ENCODE measurements at regions not wholly inside any gene's neighbourhood (a gene's known extent, or its start where the extent isn't known, plus 50 kb on each side); places are given as distances from the start of the nearest gene placed in this dataset.
A peak's percentile ranks its signal among the peaks of the same experiment; 100 is the strongest.
"Not testable (repeated sequence)": the region's sequence is repeated elsewhere in the genome, so short reads cannot be mapped to it uniquely, and the experiment has no call there.

DNA sequence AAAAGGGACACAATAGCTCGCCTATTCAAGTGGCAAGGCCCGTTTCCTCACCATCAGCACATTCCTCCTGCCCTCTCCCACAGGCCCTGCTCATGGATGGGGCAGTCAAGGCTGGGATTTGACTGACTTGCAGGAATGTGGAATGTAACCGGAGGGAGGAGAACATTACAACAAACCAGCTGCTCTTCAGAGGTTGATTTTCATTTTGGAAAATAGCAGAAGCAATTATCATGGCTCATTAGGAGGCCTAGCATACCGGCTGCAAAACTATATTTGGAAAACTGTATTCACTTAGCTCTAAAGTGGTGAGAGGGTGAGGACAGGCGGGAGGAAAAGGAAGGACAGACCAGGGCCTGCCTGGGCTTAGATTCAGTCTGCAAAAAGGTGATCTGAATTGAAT lies 283.7 kb downstream of the CD83 start:
- DNase-seq = no peak

DNA sequence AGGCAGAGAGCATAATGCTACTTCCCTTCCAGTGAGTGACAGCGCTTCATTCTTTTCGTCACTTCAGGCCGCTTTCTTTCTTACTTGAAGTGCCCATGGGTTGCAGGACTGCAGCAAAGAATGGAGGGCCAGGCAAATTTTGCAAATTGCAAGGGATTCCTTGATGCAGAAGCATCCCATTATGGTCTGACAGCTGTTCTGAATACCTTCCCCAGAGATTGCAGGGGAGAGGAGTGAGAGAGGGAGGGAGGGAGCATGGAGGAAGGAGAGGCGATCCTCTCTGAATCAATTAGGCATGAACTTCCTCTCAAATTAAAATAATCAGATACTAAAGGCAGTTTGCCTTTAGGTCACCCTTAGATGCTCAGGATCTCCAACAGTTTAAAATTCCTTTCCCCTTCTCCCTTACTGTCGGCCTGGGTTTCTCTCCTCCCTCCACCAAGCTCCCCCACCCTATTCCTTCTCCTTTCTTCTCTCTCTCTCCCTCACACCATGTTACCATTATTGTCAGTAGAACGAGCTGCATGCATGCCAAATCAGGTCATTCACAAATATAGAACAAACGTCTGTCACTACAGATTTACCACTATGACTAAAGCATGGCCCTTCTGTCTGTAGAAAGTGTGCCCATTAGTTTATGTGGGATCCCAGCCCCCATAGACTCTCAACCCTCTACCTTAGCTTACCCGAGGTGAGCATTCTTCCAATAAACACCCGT lies 289.2 kb downstream of the CD83 start:
- DNase-seq = no peak

DNA sequence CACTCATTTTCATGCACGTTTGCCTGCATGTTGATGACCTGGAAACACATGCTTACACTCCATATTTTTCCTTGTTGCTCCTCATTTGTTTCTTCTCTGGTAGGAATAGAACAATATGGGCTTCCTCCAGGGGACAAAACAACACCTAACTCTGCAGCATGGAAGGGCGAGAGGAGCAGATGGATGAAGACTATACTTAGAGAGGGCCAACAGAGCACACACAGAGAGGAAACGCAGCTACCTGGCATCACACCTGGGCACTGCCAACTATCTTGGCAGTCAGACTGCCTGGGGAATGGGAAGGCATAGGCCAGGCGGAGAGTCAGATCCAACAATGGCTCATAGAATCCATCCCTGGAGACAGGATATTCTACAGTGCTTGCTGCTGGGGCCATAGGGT lies 290.9 kb downstream of the CD83 start:
- no peak for DNase-seq

DNA sequence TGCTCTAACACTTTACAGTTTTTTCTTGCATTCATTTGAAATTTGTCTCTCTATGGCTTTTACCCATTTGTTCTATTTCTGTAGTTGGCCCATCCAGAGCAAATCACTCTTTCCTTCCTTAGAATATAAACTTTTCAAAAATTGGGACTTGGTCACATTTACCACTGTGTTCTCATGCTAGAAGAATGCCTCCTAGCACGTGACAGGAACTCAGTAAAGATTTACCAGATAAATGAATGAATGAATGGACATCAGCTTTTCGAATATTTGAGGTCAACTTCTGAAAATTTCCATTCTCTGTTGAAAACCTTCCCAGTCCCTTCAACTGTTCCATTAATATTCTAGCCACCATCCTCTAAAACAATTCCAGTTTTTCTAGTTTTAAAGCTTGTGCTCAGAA lies 294.5 kb downstream of the CD83 start:
- DNase-seq = no peak

DNA sequence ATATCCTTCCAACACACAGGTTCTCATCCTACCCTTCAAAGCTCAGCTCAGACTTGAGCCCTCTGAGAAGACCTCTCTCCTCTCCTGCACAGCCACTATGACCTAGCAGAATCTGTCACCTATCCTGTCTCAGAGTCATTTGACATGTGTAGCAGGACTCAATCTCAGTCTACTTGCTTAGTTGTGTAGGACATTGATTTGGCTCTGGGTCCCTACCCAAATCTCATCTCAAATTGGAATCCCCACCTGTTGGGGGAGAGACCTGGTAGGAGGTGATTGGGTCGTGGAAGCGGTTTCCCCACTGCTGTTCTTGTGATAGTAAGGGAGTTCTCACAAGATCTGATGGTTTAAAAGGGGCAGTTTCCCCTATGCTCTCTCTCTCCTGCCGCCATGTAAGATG lies 297.9 kb downstream of the CD83 start:
- DNase-seq = no peak

DNA sequence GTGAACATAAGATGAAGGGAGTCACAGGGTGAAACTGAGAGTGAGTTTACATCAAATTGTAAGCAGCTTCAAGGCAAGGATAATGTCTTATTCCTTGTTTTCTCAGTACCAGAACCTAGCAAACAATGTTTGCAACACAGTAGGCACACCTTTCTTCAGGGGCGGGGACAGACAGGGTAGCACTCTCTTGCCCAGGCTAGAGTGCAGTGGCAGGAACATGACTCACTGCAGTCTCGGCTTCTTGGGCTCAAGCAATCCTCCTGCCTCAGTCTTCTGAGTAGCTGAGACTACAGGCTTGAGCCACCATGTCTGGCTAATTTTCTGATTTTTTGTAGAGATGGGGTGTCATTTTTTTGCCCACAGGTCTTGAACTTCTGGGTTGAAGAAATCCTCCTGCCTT lies 299.8 kb downstream of the CD83 start:
- DNase-seq = no peak

DNA sequence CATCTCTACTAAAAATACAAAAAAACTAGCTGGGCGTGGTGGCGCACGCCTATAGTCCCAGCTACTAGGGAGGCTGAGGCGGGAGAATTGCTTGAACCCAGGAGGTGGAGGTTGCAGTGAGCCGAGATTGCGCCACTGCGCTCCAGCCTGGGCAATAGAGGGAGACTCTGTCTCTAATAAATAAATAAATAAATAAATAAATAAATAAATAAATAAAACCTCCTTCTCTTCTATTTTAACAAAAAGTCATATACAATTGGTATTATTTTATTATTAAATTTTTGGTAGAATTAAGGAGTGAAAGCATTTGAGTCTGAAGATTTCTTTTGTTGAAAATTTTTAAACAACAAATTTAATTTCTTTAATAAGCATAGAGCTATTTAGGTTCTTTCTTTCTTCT lies 301.7 kb downstream of the CD83 start:
- not testable (repeated sequence) for DNase-seq

DNA sequence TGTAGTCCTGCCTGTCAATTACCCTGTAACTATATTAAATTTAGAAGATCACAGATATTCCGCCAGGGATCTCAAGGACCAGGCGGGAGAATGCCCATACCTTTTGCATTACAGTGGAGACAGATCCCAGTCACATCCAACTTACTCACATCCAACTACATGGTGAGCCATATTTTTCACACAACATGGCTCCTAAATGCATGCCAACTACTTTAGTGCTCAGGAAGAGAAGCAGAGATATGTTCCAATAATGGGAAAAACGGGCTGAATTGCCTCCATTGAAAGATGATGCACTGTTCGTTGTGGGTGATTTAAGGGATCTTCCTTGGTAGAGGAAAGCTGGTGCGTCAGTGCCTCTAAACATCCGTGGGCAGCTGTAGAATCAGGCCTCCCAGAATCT lies 304.5 kb downstream of the CD83 start:
- DNase-seq = no peak

DNA sequence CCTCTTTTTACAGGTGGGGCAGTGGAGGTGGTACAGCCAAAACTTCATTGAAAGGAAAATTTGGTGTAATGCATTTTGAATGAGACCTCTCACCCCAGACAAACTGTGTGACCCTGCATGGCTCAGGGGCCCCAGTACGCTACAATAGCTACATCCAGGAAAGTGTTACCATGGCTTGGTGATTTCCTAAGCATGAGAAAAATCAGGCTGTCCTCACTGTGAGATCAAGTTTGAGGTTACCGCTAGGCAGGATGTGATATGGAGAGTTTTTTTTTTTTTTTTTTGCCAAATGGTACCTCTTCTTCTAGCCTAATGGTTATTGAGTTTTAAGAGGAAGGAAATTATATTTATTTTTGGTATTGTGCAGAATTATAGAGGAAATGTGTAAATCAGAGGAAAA lies 305.3 kb downstream of the CD83 start:
- DNase-seq = no peak

DNA sequence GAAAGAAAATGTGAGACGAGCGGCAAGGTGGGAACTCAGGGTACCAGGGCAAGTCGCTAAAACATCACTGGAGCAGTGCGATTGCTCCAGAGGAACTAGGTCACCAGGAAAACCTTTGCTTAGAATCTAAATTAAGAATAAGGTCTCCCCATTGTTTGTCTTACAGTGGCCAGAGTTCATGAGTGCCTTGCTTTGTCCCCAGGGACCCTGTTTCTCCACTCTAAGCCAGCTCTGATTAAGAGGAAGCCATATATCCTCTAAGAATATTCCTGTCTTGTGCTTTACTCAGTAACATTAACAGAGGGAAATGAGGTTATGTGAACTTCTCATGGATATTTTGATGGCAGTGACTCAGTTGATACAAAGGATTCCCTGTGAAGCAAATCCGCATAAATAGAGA lies 305.8 kb downstream of the CD83 start:
- no peak for DNase-seq

DNA sequence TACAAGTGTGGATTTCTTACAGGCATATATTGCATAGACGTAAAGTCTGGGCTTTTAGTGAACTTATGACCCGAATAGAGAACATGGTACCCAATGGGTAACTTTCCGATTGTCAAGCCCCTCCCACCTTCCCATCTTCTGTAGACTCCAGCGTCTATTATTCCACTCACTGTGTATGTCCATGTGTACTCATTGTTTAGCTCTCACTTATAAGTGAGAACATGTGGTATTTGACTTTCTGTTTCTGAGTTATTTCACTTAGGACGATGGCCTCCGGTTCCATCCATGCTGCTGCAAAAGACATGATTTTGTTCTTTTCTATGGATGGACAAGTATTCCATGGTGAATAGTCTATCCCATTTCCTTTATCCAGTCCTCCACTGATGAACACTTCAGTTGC lies 306.4 kb downstream of the CD83 start:
- DNase-seq = no peak

DNA sequence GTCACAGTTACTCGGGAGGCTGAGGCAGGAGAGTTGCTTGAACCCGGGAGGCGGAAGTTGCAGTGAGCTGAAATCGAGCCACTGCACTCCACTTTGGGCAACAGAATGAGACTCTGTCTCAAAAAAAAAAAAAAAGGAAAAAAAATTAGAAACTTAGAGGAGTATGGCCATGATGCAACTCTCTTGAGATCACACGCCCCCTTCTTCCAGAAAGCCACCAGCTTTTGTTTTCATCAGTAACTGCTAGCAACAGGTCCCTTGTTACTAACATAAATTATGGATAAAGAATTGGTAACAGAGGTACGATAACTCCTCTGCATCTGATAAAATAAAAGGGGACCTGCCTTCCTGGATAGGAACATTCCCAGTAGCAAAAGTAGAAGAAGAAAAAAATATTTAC lies 308.2 kb downstream of the CD83 start:
- no peak for DNase-seq

DNA sequence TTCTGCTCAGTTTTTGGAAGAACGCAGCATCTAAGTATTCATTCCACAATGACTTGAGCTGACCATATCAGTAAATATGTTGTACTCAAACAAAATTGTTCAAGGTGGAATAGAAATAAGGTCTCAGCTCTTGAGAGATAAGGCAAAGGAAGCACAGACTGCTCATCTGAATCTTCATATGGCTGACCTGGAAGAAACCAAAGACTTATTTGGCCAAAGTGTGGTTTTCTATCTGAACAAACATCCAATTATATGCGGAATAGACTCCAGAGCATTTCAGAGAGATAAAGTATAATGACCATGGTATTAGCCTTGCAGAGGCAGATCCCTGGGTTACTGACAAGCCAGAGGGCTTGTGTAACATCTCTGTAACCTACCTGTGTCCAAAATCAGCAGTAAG lies 308.7 kb downstream of the CD83 start:
- DNase-seq = no peak

DNA sequence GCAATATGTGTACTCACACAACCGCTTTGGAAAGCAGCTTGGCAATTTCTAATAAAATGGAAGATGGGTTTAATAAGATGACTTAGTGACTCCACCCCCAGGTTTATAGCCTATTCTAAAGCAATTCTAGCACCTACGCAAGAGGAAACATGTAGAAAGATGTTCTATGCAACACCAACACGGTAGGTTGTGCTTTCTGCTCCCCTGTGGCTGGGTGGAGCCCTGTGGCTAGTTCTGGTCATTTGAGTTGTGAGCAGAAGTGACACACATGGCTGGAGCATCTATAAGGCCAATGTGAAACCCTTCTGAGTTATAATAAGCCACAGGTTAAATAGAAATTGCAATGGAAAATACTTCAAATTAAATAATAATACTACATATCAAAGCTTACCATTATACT lies 310.7 kb downstream of the CD83 start:
- no peak for DNase-seq

DNA sequence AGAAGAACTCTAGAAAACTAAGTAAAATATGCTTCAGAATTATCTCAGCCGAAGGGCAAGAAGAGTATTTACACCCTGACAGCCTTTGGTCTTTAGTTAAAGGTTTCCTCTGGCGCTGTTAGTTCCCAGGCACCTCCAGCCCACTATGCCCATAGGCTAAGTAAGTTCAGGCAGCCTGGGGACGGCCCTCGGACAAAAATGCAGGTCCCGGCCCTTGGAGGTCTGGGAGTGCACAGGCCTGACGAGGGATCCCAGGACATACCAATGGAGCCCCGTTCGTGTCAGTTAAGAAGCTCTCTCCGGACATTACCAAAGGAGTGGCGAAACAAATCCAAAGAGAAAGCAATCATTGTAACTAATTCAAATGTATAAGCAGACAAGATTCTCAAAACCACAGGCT lies 311.8 kb downstream of the CD83 start:
- no peak for DNase-seq

DNA sequence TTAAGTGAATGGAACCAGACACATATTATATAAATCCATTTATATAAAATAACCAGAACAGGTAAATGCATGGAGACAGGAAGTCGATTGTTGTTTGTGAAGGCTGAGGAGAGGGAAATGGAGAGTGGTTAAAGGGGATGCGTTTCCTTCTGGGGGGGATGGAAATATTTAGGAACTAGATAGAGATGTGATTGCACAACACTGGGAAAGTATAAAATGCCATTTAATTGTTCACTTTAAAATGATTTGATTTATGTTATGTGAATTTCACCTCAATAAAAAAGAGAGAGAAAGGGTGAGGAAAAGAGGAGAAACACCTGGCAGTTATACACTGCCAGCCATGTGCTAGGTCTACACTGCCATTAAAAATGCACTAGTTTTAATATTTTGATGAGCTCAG lies 312.6 kb downstream of the CD83 start:
- DNase-seq = no peak

DNA sequence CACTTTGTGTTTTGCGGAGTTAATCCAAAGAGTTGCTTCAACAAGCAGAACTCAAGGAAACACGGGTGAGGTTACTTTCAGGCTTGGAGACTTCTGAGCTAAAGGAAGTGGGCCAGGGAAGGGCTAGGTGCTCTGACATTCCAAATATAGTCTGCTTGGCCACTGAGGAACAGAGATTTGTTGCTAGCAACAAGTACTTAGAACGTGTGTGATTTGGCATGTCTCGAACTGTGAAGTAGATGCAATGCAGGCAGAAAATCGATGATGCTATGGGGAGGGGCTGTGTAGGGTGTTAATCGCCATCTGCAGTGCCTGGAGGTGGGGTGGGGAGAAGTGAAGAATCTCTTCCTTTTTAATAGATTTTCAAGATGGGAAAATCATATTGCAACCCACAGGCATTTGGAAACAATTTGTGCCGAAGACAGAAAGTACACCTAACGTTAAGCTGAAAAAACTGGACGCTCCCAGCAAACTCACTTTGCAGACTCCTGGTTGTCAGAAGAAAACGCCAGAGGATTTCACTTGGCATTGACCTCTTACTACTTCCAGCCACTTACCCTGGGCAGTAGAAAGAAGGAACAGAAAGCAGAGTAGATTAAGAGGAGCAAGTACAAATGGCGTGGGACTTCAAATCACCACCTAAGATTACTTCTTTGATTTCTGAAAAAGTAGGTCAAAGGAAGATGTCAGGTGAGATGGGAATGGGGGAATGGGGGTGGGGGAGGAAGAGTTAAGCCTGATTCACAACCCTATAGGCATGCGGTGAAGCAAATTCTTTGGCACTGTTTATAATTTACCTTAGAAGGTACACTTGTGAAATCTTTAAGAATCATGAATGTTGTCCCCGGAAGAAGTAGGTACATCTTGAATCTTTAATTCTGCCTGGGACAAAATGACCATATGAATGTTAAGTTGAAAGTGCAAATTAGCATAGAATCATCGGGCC lies 314.1 kb downstream of the CD83 start:
- DNase-seq = no peak

DNA sequence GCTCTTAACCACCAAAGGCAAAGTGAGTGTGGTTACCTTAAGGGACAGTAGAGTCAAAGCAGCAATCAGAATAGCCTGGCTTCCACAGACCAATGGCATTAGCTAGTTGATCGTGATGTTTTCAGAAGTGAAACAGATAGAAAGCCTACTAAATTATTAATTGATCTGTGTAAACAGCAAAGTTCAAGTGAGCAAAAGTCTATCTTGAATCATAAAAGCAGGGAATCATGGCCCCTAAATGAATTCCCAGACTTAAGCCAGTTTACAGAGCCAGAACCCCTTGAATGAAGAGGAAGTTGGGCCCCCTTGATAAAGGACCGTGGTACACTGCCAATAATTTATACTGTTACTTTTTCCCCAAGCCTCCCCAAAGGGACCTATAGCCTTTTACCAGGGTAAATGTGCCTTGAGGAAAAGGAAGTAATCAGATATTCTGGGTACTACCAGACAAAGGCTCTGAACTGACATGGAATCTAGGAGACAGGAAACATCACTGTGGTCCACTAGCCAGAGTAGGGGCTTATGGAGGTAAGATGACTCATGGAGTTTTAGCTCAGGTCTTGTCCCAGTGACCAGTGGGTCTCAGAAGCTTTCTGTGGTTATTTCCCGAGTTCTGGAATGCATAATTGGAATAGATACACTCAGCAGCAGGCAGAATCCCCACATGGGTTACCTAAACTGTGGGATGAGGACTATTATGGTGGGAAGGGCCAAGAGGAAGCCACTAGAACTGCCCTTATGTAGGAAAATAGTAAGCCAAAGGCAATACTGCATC lies 317.5 kb downstream of the CD83 start:
- DNase-seq = no peak

DNA sequence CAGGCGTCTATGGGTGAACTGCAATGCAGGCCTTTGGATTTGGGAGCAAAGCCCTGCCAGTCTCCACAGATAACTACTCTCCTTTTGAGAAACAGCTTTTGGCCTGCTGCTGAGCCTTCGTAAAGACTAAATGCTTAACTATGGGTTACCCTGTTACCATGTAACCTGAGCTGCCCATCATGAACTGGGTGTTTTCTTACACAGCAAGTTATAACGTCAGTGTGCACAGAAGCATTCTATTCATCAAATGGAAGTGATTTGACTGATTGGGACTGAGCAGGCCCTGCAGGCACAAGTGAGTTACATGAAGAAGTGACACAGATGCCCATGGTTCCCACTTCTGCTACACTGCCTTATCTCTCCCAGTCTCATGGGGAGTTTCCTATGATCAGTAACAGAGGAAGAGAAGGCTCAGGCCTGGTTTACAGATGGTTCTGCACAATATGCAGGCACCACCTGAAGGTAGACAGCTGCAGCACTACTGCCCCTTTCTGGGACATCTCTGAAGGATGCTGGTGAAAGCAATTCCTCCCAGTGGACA lies 319.1 kb downstream of the CD83 start:
- DNase-seq = peak in 1 of 2 experiments; percentile 25

DNA sequence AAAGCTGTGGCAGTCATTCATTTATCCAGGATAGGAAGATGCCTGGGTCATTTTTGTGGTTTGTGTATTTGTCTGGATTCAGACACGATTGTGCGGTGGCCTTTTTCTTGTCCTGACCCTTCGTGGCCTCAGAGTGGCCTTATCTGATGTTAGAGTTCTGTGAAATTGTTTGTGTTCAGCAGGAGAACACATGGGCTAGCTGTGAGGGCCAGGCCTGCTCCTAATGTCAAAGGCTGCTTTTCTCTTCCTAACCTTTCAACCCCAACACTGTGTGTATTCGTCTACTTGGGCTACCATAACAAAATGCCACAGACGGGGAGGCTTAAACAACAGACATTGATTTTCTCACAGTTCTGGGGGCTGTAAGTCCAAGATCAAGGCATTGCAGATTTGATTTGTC lies 321.8 kb downstream of the CD83 start:
- no peak for DNase-seq

DNA sequence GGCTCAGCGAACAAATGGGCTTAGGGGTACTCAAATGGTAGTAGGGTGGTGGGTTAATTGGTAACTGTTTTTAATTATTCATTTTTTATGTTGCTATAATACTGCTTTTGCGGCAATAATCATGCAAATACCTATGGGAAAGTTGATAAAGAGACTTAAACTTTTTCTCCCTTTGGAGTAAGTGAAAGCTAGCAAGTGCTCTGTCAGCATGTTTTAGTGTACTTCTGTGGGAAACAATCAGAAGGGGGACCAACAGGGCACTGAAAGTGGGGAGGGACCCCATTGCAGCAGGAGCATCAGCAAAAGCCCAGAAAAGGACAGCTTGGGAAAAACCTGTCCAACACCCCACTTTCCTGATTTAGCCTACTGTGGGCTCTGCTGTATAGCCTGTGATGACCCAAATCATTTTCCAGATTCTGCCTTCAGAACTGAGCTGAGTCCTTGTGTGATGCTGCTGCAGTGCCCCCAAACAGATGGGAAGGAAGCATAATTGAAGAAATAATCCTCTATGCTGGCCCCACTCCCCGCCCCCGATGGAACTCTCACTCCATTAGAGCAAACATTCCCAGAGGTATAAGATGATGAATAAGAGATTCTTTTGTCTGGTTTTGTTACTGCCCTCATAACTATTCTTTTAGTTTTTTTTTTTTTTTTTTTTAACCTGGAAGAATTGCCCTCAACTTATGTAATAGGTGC lies 322.8 kb downstream of the CD83 start:
- DNase-seq = no peak

DNA sequence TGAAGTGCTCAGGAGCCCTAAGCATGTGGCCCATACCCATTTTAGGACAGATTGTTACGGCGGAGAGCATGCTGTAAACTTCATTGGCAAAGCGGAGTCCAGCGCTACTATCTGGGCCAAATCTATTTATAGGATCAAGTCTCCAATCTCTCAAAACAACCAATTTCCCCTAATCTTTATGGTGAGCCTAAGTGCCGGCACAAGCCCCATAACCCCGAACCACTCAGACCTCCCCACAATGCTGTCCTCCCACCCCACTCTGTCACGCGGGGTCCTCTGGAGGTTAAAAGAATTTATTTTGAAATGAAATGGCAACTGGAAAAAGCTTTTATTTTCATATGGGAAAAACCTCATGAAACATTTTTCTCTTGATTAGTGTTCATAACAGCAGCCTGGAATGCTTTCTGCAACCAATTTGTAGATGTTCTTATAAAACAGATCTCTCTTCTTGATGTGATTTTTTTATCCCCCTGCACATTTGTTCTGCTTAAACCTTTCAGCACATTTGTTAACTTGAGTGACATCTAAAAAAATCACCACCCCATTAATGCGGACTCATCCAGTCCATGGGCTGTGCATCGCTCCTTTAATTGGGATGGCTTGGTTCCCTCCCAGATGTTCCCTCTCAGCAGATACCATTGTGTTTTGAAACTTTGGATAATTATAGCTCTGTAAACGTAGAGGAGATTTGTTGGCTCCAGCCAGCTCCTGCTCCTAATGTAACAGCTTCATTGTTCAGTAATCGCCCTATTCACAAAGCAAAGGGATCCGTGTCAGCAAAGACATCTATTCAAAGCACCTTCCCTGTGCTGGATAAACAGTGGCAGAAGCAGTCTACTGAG lies 323.6 kb downstream of the CD83 start:
- peak in 1 of 2 experiments; percentile 36 for DNase-seq

Data from NCI-H187 (cell line).